Neural cell (in vitro differentiated cells): ENCODE measurements at regions not wholly inside any gene's neighbourhood (a gene's known extent, or its start where the extent isn't known, plus 50 kb on each side); places are given as distances from the start of the nearest gene placed in this dataset.

ENCODE experiments used
- EZH2 ChIP-seq: fragments of 200-600, 300-800 bp; shearing (Covaris generic), sonication (generic); IDR thresholded peaks from 2 replicates; pipeline ENCODE4 v1.6.1; 2014; ENCODE audit warnings: antibody characterized with exemption, low read length, borderline replicate concordance, mild to moderate bottlenecking; ENCODE audit not compliant: insufficient read depth, poor library complexity, severe bottlenecking
- POLR2AphosphoS5 ChIP-seq: IDR thresholded peaks from 2 replicates; pipeline ENCODE4 v1.6.1; 2012
- REST ChIP-seq: IDR thresholded peaks from 2 replicates; pipeline ENCODE4 v1.6.1; 2012; ENCODE audit warnings: borderline replicate concordance
- TF ChIP-seq, protein P1 (sequence below): fragments of 450-650 bp; IDR thresholded peaks from 2 replicates; pipeline ENCODE4 v1.5.1; 2014; ENCODE audit warnings: antibody characterized with exemption, mild to moderate bottlenecking, moderate library complexity; ENCODE audit not compliant: poor library complexity, severe bottlenecking

- TF ChIP-seq POLR2AphosphoS5: no peak
- TF ChIP-seq, protein P1, sequence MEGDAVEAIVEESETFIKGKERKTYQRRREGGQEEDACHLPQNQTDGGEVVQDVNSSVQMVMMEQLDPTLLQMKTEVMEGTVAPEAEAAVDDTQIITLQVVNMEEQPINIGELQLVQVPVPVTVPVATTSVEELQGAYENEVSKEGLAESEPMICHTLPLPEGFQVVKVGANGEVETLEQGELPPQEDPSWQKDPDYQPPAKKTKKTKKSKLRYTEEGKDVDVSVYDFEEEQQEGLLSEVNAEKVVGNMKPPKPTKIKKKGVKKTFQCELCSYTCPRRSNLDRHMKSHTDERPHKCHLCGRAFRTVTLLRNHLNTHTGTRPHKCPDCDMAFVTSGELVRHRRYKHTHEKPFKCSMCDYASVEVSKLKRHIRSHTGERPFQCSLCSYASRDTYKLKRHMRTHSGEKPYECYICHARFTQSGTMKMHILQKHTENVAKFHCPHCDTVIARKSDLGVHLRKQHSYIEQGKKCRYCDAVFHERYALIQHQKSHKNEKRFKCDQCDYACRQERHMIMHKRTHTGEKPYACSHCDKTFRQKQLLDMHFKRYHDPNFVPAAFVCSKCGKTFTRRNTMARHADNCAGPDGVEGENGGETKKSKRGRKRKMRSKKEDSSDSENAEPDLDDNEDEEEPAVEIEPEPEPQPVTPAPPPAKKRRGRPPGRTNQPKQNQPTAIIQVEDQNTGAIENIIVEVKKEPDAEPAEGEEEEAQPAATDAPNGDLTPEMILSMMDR: no peak
- TF ChIP-seq REST: no peak
- TF ChIP-seq EZH2: no peak
Measured at GRCh38 chr4:127069675-127070074, 563.1 kb upstream of the INTU start.
